ENCODE measurements at regions not wholly inside any gene's neighbourhood (a gene's known extent, or its start where the extent isn't known, plus 50 kb on each side); places are given as distances from the start of the nearest gene placed in this dataset.

GRCh38 chr2:608297-608696, 68.9 kb downstream of the TMEM18 start:
- Histone ChIP-seq H3K4me2 (no peak overlapping the region), H4K20me1 (ENCODE audit: insufficient read depth) (no peaks in the 10 kb centered on the region), H3K9ac (no peak overlapping the region), H3K27me3 (ENCODE audit: insufficient read depth, low read depth) (no peaks in the 10 kb centered on the region), H3K36me3 (ENCODE audit: insufficient read depth) (no peaks in the 10 kb centered on the region), H3K4me3 (IDR thresholded peaks at IDR 0.05; ENCODE audit: insufficient read depth, low read depth, low read length) (no peak overlapping the region), H3K79me2 (ENCODE audit: insufficient read depth, low read depth) (no peaks in the 10 kb centered on the region), H3K27ac (no peak overlapping the region), H3K4me1 (ENCODE audit: low read depth, poor library complexity, severe bottlenecking) (no peaks in the 10 kb centered on the region), H2AFZ (ENCODE audit: low read depth) (no peak overlapping the region)
- TF ChIP-seq CTCF (conservative IDR thresholded peaks at IDR 0.05; ENCODE audit: low read depth, low read length): no peak

- Histone ChIP-seq H4K20me1 (ENCODE audit: insufficient read depth) (no peaks in the 10 kb centered on the region), H3K4me3 (IDR thresholded peaks at IDR 0.05; ENCODE audit: insufficient read depth, low read depth, low read length) (no peak overlapping the region), H3K9ac (no peak overlapping the region), H2AFZ (ENCODE audit: low read depth) (no peak overlapping the region), H3K36me3 (ENCODE audit: insufficient read depth) (no peaks in the 10 kb centered on the region), H3K27me3 (ENCODE audit: insufficient read depth, low read depth) (no peaks in the 10 kb centered on the region), H3K27ac (no peak overlapping the region), H3K79me2 (ENCODE audit: insufficient read depth, low read depth) (no peaks in the 10 kb centered on the region), H3K4me1 (ENCODE audit: low read depth, poor library complexity, severe bottlenecking) (no peaks in the 10 kb centered on the region), H3K4me2 (no peak overlapping the region)
- TF ChIP-seq CTCF (conservative IDR thresholded peaks at IDR 0.05; ENCODE audit: low read depth, low read length): no peak
These were observed 69.5 kb downstream of the TMEM18 start for GRCh38 chr2:607709-608108.

GRCh38 chr2:607172-607571, 70.0 kb downstream of the TMEM18 start:
- no peak overlapping the region for H3K4me2 ChIP-seq
- H3K4me3 ChIP-seq (IDR thresholded peaks at IDR 0.05; ENCODE audit: insufficient read depth, low read depth, low read length): no peak overlapping the region
- TF ChIP-seq CTCF (conservative IDR thresholded peaks at IDR 0.05; ENCODE audit: low read depth, low read length): no peak
- H2AFZ ChIP-seq (ENCODE audit: low read depth): no peak overlapping the region
- H3K9ac ChIP-seq: no peak overlapping the region
- H4K20me1 ChIP-seq (ENCODE audit: insufficient read depth): no peaks in the 10 kb centered on the region
- H3K27me3 ChIP-seq (ENCODE audit: insufficient read depth, low read depth): no peaks in the 10 kb centered on the region
- no peaks in the 10 kb centered on the region for H3K36me3 ChIP-seq (ENCODE audit: insufficient read depth)
- H3K79me2 ChIP-seq (ENCODE audit: insufficient read depth, low read depth): no peaks in the 10 kb centered on the region
- no peak overlapping the region for H3K27ac ChIP-seq
- no peaks in the 10 kb centered on the region for H3K4me1 ChIP-seq (ENCODE audit: low read depth, poor library complexity, severe bottlenecking)

GRCh38 chr2:605674-606608, 71.3 kb downstream of the TMEM18 start:
- no peak overlapping the region for H2AFZ ChIP-seq (ENCODE audit: low read depth)
- H3K9ac ChIP-seq: no peak overlapping the region
- no peaks in the 10 kb centered on the region for H3K27me3 ChIP-seq (ENCODE audit: insufficient read depth, low read depth)
- H3K4me1 ChIP-seq (ENCODE audit: low read depth, poor library complexity, severe bottlenecking): no peaks in the 10 kb centered on the region
- no peak overlapping the region for H3K27ac ChIP-seq
- no peak overlapping the region for H3K4me3 ChIP-seq (IDR thresholded peaks at IDR 0.05; ENCODE audit: insufficient read depth, low read depth, low read length)
- no peak overlapping the region for H3K4me2 ChIP-seq
- no peaks in the 10 kb centered on the region for H3K36me3 ChIP-seq (ENCODE audit: insufficient read depth)
- no peaks in the 10 kb centered on the region for H4K20me1 ChIP-seq (ENCODE audit: insufficient read depth)
- no peaks in the 10 kb centered on the region for H3K79me2 ChIP-seq (ENCODE audit: insufficient read depth, low read depth)
- no peak for TF ChIP-seq CTCF (conservative IDR thresholded peaks at IDR 0.05; ENCODE audit: low read depth, low read length)
